DMS 273 (cell line): ENCODE measurements at regions not wholly inside any gene's neighbourhood (a gene's known extent, or its start where the extent isn't known, plus 50 kb on each side); places are given as distances from the start of the nearest gene placed in this dataset.
A peak's percentile ranks its signal among the peaks of the same experiment; 100 is the strongest.

Experiments
- DNase-seq: peaks from one replicate; lab custom pipeline; 2025; ENCODE audit not compliant: unreplicated experiment; lab: John Stamatoyannopoulos, UW

DNA sequence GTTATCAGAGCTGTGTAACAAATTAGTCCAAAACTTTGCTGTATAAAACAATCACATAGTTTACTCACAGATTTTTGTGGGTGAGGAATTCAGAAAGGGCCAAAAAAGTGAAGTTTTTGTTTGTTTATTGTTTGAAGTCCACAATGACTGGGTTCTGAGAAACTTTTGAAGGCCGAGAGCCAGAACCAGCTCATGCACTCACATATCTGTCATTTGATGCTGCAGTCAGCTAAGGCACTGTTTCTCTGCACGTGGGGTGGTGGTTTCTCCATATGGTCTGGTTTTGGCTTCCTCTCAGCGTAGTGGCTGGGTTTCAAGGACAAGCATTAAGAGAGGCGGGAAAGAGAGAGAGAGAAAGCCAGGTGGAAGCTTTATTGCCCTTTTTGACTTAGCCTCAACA, 131.8 kb downstream of the TWIST2 start:
- DNase-seq: no peak

GRCh38 chr2:238985041-238985729, 137.3 kb downstream of the TWIST2 start:
- no peak for DNase-seq

DNA sequence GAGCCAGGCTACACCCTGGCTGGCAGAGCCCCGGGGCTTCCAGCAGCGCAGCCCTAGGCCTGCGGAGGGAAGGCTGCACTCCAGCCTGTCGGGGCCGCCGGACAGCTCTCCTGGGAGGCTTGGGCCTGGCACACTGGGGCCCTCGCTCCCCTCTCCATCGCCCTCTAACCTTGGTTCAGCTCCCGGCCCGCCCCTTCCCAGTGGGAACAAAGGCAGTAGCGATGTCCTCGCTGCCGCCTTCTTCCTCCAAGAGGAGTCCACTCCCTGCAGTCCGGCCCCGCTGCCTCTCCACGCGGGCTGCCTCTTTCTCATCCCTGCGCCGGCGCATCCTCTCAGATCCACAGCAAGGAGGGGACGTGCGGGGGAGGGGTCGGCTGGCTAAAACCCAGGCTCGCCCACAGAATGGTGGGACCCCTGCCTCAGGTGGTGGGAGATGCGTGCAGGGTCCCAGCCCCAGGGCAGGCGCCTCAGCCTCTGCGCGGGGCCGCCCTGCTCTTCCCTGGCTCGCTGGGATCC, 138.1 kb downstream of the TWIST2 start:
- DNase-seq: no peak

DNA sequence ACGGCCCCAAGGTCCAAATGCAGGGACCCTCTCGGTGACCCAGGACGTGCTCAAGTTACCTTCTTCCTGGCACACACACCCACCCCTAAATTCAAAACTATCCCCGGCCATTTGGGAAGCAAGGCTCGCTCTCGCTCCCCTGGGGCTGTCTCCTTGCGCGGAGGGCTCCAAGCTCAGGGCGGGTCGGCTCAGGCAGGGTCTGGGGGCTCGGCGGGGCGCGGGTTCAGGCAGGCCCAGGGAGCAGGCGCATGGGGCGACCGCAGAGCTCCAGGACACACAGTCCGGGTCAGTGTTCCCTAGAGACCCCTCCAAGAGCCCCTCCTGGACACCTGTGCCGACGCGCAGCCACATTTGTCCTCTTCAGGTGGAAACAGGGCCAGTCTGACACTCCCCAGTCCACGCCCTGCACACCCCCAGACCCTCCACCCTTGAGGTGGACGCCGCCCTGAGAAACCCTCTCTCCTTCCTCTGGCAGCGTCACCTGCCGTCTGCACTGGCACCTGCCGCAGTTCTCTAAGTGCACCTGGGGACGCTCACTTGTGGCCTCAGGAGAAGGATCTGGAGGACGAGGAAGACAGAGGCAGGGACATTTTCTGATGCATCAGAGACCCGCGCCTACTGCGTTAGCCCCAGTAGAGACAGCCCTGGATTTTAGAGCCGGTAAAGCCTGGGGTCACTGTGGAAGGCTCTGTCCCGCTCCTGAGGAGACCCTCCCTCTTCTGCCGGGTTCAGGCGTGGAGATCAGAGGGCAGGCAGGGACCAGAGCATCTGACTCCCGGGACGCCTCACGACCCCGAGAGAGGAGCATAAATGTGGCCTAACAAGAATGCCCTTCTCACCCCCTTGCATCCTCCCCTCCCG, 138.8 kb downstream of the TWIST2 start:
- DNase-seq: no peak

DNA sequence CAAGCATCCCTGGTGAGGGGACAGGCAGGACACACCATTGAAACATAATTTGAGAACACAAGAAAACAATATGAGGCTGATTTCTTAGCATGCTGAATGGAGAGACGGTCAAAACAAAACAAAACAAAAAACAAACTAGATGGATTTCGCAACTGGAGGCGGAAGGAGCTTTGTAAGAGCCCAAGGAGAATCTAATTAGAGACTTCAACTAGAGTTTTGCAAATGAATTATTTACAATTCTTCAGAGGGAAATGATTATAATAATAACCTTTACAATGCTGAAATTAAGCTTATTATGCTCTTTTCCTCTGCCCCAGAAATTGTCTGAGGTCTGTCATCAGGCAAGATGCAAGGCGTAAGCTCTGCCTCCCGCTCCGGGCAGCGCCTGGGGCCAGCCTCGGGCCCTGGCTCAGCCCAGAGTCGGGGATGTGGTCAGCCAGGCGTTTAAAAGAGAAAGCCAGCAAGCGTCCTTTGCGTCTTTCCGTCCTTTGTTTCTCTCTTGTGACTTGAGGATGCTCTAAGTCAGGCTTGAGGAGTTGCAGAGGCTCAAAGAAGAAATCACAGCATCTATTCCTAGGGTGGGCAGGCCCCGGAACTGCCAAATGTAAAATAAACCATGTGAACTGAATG, 139.6 kb downstream of the TWIST2 start:
- no peak for DNase-seq

- no peak for DNase-seq
Observed at GRCh38 chr2:238988105-238988504, 140.2 kb downstream of the TWIST2 start.

- peak; percentile 52 for DNase-seq
Observed at GRCh38 chr2:238988752-238989151, 140.9 kb downstream of the TWIST2 start.

GRCh38 chr2:238989484-238989883, 141.6 kb downstream of the TWIST2 start:
- no peak for DNase-seq

- no peak for DNase-seq
Observed at GRCh38 chr2:238994432-238994831, 146.5 kb downstream of the TWIST2 start.

GRCh38 chr2:238994876-238995275, 147.0 kb downstream of the TWIST2 start:
- no peak for DNase-seq

- no peak for DNase-seq
Observed at GRCh38 chr2:238995634-238996033, 147.7 kb downstream of the TWIST2 start.

DNA sequence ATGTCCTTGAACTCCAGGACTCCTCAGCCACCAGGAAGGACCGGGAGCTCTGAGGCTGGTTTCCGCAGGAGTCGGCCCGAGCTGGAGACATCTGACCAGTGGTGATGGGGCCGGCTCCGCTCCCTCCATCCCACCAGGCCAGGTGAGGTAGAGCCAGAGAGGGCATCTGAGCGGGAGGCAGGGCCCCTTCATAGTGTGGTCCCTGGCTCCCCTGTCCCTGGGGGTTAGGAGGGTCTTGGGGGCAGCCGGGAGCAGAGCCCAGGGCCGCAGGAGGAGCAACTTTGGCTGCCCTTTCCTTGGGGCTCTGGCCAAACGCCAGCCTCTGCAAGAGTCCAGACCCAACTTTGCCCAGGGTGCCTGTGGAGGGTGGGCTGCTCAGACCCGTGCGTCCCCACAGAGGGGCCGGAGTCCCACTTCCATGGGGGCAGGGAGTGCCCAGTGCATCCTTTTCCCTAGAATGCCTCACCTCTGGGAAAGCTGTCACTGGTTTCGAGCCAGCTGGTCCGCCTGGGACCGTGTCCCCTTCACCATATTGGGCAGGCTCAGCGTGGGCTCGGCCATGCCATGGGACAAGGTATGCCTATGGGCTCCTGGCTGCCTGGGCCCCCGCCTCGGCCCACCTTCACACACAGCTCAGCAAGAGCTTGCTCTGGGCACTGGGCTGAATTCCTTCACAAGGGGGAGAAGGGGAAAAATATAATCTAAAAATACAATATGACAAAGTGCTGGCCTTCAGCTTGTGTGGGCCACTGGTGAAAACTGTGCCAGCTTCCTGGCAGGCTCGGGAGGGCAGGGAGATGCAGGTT, 148.6 kb downstream of the TWIST2 start:
- no peak for DNase-seq

DNA sequence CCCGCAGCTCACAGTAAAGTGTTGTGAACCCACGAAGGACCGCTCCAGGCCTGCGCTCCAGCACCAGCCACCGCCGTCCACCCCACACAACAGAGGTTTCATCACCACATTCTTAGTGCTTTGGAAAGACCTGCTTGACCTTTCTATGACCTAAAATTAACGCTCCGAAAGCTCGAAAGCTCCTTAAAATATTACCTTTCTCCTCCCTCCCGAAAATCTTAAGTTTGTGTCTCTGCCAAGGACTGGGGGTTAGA, 149.2 kb downstream of the TWIST2 start:
- no peak for DNase-seq

DNA sequence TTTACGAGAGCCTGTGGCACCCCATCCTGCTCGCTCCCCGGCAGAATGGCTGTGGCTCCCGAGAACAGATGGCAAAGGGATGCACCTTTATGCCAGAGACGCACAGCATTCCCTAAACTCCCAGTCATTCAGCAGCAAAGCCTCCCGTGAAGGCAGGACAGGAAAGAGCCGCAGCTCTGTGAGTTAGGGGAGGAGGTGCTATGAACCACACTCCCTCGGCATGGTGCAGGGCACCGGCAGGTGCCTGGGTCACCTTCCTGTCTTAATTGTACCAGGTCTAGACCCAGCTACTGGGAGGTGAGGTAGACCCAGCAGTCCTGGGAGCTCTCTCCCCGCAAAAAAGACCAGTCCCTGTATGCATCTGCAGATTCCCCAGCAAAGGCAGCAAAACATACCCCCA, 149.8 kb downstream of the TWIST2 start:
- DNase-seq: no peak
